WTC11 (cell line): ENCODE measurements at regions not wholly inside any gene's neighbourhood (a gene's known extent, or its start where the extent isn't known, plus 50 kb on each side); places are given as distances from the start of the nearest gene placed in this dataset.

Experiments
- ATAC-seq: fragments of 200-7000 bp; cut with Tn5 transposase; 2 replicates; pipeline ENCODE4 v1.10.0; 2021; ENCODE audit warnings: mild to moderate bottlenecking, moderate library complexity
- CTCF ChIA-PET: fragments of 300-600 bp; sonication (Branson Sonifier 250); formaldehyde crosslinking; loops from one replicate; lab custom pipeline; 2021; ENCODE audit warnings: antibody characterized with exemption; lab: Charles Lee
- POLR2A ChIA-PET: fragments of 350-600 bp; sonication (Branson Sonifier 250); formaldehyde crosslinking; loops from one replicate; lab custom pipeline; 2021; ENCODE audit warnings: antibody characterized with exemption; lab: Charles Lee
- DNase-seq: peaks from one replicate; pipeline ENCODE4 v3.0.0; 2021; ENCODE audit warnings: low spot score
- H3K27ac Mint-ChIP-seq: 2 replicates; pipeline ENCODE4 v1.8.0; 2021; ENCODE audit warnings: mixed read lengths
- H3K27me3 Mint-ChIP-seq: 2 replicates; pipeline ENCODE4 v1.8.0; 2021; ENCODE audit warnings: low read depth, mild to moderate bottlenecking, moderate library complexity, mixed read lengths
- H3K36me3 Mint-ChIP-seq: 2 replicates; pipeline ENCODE4 v1.8.0; 2021; ENCODE audit warnings: mixed read lengths
- H3K4me1 Mint-ChIP-seq: 2 replicates; pipeline ENCODE4 v1.8.0; 2022; ENCODE audit warnings: mixed read lengths
- H3K4me3 Mint-ChIP-seq: 2 replicates; pipeline ENCODE4 v1.8.0; 2021; ENCODE audit warnings: mild to moderate bottlenecking, moderate library complexity, mixed read lengths
- H3K9me3 Mint-ChIP-seq: 2 replicates; pipeline ENCODE4 v1.8.0; 2021; ENCODE audit warnings: mixed read lengths
- ATF1 ChIP-seq: sonication (generic); formaldehyde crosslinking; IDR thresholded peaks from 2 replicates; pipeline ENCODE4 v1.8.1; 2023; ENCODE audit warnings: mild to moderate bottlenecking, moderate library complexity, missing genetic modification reagents
- CREB1 ChIP-seq: sonication (generic); formaldehyde crosslinking; IDR thresholded peaks from 2 replicates; pipeline ENCODE4 v1.8.0; 2023; ENCODE audit warnings: mild to moderate bottlenecking, missing genetic modification reagents
- CTCF ChIP-seq: fragments of 200-600 bp; IDR thresholded peaks from 2 replicates; pipeline ENCODE4 v1.8.0; 2022; ENCODE audit warnings: antibody characterized with exemption
- EMX1 ChIP-seq: fragments of 250-450 bp; sonication (Bioruptor Pico); IDR thresholded peaks from 2 replicates; pipeline ENCODE4 v1.8.0; 2021; ENCODE audit warnings: mild to moderate bottlenecking
- FOXJ3 ChIP-seq: sonication (generic); formaldehyde crosslinking; IDR thresholded peaks from 2 replicates; pipeline ENCODE4 v1.9.0; 2021; ENCODE audit warnings: missing genetic modification reagents, mild to moderate bottlenecking, borderline replicate concordance
- GRHL2 ChIP-seq: fragments of 250-450 bp; sonication (Bioruptor Pico); IDR thresholded peaks from 2 replicates; pipeline ENCODE4 v1.8.0; 2022; ENCODE audit warnings: mild to moderate bottlenecking, moderate library complexity; ENCODE audit not compliant: insufficient replicate concordance, severe bottlenecking
- JUN ChIP-seq: sonication (generic); formaldehyde crosslinking; IDR thresholded peaks from 2 replicates; pipeline ENCODE4 v1.8.0; 2023; ENCODE audit warnings: mild to moderate bottlenecking, missing genetic modification reagents
- NFE2L1 ChIP-seq: sonication (generic); formaldehyde crosslinking; IDR thresholded peaks from 2 replicates; pipeline ENCODE4 v1.8.1; 2023; ENCODE audit warnings: missing genetic modification reagents
- OVOL2 ChIP-seq: fragments of 250-450 bp; sonication (Bioruptor Pico); IDR thresholded peaks from 2 replicates; pipeline ENCODE4 v1.9.0; 2021; ENCODE audit warnings: mild to moderate bottlenecking, borderline replicate concordance
- SMAD3 ChIP-seq: sonication (generic); formaldehyde crosslinking; IDR thresholded peaks from 2 replicates; pipeline ENCODE4 v1.8.0; 2022; ENCODE audit warnings: missing genetic modification reagents, mild to moderate bottlenecking, borderline replicate concordance
- SOX15 ChIP-seq: fragments of 250-450 bp; sonication (Bioruptor Pico); IDR thresholded peaks from 2 replicates; pipeline ENCODE4 v1.9.0; 2021; ENCODE audit warnings: mild to moderate bottlenecking
- TEAD1 ChIP-seq: sonication (generic); formaldehyde crosslinking; IDR thresholded peaks from 2 replicates; pipeline ENCODE4 v1.8.0; 2022; ENCODE audit warnings: mild to moderate bottlenecking, missing genetic modification reagents
- ZNF416 ChIP-seq: fragments of 250-450 bp; sonication (Bioruptor Pico); IDR thresholded peaks from 2 replicates; pipeline ENCODE4 v1.9.0; 2021; ENCODE audit warnings: mild to moderate bottlenecking, inconsistent platforms
- ZNF532 ChIP-seq: fragments of 250-450 bp; sonication (Bioruptor Pico); IDR thresholded peaks from 2 replicates; pipeline ENCODE4 v1.9.0; 2021; ENCODE audit warnings: mild to moderate bottlenecking, borderline replicate concordance
- TF ChIP-seq, protein P1 (sequence below): sonication (generic); formaldehyde crosslinking; IDR thresholded peaks from 2 replicates; pipeline ENCODE4 v1.8.1; 2023; ENCODE audit warnings: mild to moderate bottlenecking, missing genetic modification reagents, moderate library complexity
- TF ChIP-seq, protein P2 (sequence below): fragments of 250-450 bp; sonication (Bioruptor Pico); IDR thresholded peaks from 2 replicates; pipeline ENCODE4 v2.1.2; 2022; ENCODE audit warnings: mild to moderate bottlenecking, moderate library complexity
- TF ChIP-seq, protein P3 (sequence below): sonication (generic); formaldehyde crosslinking; IDR thresholded peaks from 2 replicates; pipeline ENCODE4 v1.8.1; 2022; ENCODE audit warnings: missing genetic modification reagents, borderline replicate concordance

DNA sequence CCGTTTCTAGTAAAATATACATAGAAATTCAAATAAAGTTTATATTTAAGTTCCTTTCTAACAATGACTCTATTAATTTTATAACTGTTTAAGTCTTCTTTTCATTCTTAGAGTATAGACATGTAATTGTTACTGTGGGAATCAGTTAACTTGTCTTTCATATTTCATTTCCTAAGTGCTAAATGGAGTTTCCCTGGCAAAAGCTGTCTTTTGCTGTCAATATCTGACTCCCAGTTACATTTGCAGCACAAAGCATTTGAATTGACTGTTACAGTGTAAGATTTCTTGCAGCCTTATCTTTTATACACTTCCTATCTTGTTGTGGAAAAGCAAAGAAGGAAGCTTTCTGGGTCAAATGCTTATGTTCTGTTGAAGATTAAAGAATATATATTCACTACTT, 1026.3 kb downstream of the CDH9 start (continued):
- TF ChIP-seq, protein P1, sequence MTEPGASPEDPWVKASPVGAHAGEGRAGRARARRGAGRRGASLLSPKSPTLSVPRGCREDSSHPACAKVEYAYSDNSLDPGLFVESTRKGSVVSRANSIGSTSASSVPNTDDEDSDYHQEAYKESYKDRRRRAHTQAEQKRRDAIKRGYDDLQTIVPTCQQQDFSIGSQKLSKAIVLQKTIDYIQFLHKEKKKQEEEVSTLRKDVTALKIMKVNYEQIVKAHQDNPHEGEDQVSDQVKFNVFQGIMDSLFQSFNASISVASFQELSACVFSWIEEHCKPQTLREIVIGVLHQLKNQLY (CRISPR knock-in tag): no peak
- no peak for TF ChIP-seq CREB1 (CRISPR knock-in tag)
- TF ChIP-seq CTCF: no peak
- no peak for TF ChIP-seq SMAD3 (CRISPR knock-in tag)
- TF ChIP-seq, all 79 proteins: peak for 0

DNA sequence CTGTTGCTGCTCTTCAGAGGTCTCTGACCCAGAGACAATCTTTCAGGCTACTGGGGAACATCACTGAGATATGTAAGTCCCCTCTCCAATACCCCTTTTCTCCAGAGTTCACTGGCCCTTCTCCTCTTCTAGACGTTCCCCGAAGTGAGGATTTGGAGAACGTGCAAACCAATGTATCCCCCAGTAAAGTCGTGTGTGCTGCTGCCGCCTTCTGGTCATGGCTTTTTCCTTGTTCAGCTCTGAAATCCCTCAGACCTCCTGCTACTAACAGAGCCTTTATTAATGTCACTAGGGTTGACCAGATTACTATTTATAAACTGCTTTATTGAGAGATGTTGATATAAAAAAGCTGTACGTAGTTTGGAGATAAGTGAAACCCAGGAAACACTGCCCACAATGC, 1028.6 kb downstream of the CDH9 start:
- ChIA-PET POLR2A (no interaction called here), CTCF (interaction anchor here (0.6 to 1.4 kb wide), 2 partner anchors 243 to 315 kb away, joined by 3 to 4 read pairs; no protein-coding TSS in a partner anchor)
- TF ChIP-seq ZNF416 (CRISPR knock-in tag) (no peak), EMX1 (no peak), GRHL2 (CRISPR knock-in tag) (no peak), OVOL2 (CRISPR knock-in tag) (no peak), SOX15 (CRISPR knock-in tag) (no peak), FOXJ3 (CRISPR knock-in tag) (no peak), TEAD1 (CRISPR knock-in tag) (no peak), NFE2L1 (CRISPR knock-in tag) (no peak), CREB1 (CRISPR knock-in tag) (no peak)
- TF ChIP-seq, protein P2, sequence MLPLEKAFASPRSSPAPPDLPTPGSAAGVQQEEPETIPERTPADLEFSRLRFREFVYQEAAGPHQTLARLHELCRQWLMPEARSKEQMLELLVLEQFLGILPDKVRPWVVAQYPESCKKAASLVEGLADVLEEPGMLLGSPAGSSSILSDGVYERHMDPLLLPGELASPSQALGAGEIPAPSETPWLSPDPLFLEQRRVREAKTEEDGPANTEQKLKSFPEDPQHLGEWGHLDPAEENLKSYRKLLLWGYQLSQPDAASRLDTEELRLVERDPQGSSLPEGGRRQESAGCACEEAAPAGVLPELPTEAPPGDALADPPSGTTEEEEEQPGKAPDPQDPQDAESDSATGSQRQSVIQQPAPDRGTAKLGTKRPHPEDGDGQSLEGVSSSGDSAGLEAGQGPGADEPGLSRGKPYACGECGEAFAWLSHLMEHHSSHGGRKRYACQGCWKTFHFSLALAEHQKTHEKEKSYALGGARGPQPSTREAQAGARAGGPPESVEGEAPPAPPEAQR (CRISPR knock-in tag): no peak
- TF ChIP-seq, protein P3, sequence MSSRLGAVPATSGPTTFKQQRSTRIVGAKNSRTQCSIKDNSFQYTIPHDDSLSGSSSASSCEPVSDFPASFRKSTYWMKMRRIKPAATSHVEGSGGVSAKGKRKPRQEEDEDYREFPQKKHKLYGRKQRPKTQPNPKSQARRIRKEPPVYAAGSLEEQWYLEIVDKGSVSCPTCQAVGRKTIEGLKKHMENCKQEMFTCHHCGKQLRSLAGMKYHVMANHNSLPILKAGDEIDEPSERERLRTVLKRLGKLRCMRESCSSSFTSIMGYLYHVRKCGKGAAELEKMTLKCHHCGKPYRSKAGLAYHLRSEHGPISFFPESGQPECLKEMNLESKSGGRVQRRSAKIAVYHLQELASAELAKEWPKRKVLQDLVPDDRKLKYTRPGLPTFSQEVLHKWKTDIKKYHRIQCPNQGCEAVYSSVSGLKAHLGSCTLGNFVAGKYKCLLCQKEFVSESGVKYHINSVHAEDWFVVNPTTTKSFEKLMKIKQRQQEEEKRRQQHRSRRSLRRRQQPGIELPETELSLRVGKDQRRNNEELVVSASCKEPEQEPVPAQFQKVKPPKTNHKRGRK: no peak
- 0 out of 2 replicates have a peak, but pooled peaks cover 3% of the 10 kb centered on the region for H3K4me1 Mint-ChIP-seq
- peaks cover 15% of the 10 kb centered on the region for H3K9me3 Mint-ChIP-seq
- no peak overlapping the region for H3K27ac Mint-ChIP-seq
- ATAC-seq: peak; percentile 81
- H3K27me3 Mint-ChIP-seq: no peaks in the 10 kb centered on the region
- no peaks in the 10 kb centered on the region for H3K36me3 Mint-ChIP-seq
- DNase-seq: peak; percentile 52
- no peak overlapping the region for H3K4me3 Mint-ChIP-seq

- DNase-seq (no peak), ATAC-seq (no peak)
- H3K27me3 Mint-ChIP-seq: no peaks in the 10 kb centered on the region
- H3K4me1 Mint-ChIP-seq: no peaks in the 10 kb centered on the region
- peaks cover 19% of the 10 kb centered on the region for H3K9me3 Mint-ChIP-seq
- no peaks in the 10 kb centered on the region for H3K36me3 Mint-ChIP-seq
- no peak overlapping the region for H3K4me3 Mint-ChIP-seq
- TF ChIP-seq CREB1 (CRISPR knock-in tag) (no peak), ATF1 (CRISPR knock-in tag) (no peak)
- ChIA-PET POLR2A (no interaction called here), CTCF (no interaction called here)
- H3K27ac Mint-ChIP-seq: no peak overlapping the region
Observed at GRCh38 chr5:26003966-26004365, 1034.4 kb downstream of the CDH9 start.

- Mint-ChIP-seq H3K4me3 (no peak overlapping the region), H3K4me1 (no peaks in the 10 kb centered on the region)
- no peak for DNase-seq
Observed at GRCh38 chr5:25995209-25995608, 1043.2 kb downstream of the CDH9 start.

More at GRCh38 chr5:25995209-25995608, 1043.2 kb downstream of the CDH9 start:
- H3K36me3 Mint-ChIP-seq: no peaks in the 10 kb centered on the region
- ChIA-PET CTCF (no interaction called here), POLR2A (no interaction called here)
- ATAC-seq: no peak
- TF ChIP-seq JUN (CRISPR knock-in tag) (no peak), ZNF532 (no peak)
- TF ChIP-seq, protein P1 (CRISPR knock-in tag): no peak
- H3K27me3 Mint-ChIP-seq: no peaks in the 10 kb centered on the region
- no peak overlapping the region for H3K27ac Mint-ChIP-seq
- H3K9me3 Mint-ChIP-seq: peaks cover 26% of the 10 kb centered on the region
